Chondrocyte (in vitro differentiated cells): ENCODE measurements at regions not wholly inside any gene's neighbourhood (a gene's known extent, or its start where the extent isn't known, plus 50 kb on each side); places are given as distances from the start of the nearest gene placed in this dataset.
"Not testable (repeated sequence)": the region's sequence is repeated elsewhere in the genome, so short reads cannot be mapped to it uniquely, and the experiment has no call there.

Experiments
- DNase-seq: peaks from one replicate; pipeline ENCODE4 v3.0.0; 2021; ENCODE audit warnings: mixed read lengths, low spot score
- H3K27ac Mint-ChIP-seq: one replicate; pipeline ENCODE4 v1.8.0; 2021; ENCODE audit warnings: mild to moderate bottlenecking, moderate library complexity, mixed read lengths; ENCODE audit not compliant: unreplicated experiment
- H3K27me3 Mint-ChIP-seq: 2 replicates; pipeline ENCODE4 v1.8.0; 2021; ENCODE audit warnings: low read depth, mixed read lengths
- H3K36me3 Mint-ChIP-seq: 2 replicates; pipeline ENCODE4 v1.8.0; 2021; ENCODE audit warnings: low read depth, mixed read lengths
- H3K4me1 Mint-ChIP-seq: 2 replicates; pipeline ENCODE4 v1.8.0; 2021; ENCODE audit warnings: low read depth, mild to moderate bottlenecking, mixed read lengths
- H3K4me3 Mint-ChIP-seq: one replicate; pipeline ENCODE4 v1.8.0; 2021; ENCODE audit warnings: mild to moderate bottlenecking, moderate library complexity, mixed read lengths; ENCODE audit not compliant: unreplicated experiment
- H3K9me3 Mint-ChIP-seq: 2 replicates; pipeline ENCODE4 v1.8.0; 2021; ENCODE audit warnings: low read depth, mixed read lengths

DNA sequence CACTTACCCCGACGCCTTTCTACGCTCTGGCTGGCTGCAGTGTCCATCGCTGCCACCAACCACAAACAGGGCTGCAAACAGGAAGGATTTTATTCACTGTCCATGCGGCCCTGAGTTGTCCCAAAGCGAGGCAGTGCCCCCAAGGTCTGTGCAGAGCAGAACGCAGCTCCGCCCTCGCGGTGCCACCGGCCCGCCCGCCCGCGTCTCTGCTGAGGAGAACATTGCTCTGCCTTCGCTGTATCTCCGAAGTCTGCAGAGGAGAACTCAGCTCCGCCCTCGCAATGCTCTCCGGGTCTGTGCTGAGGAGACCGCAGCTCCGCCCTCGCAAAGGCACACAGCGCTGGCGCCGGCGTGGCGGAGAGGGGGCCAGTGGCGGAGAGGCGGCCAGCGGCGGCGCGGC, 645.1 kb downstream of the FAM72C start:
- H3K9me3 Mint-ChIP-seq, H3K27me3 Mint-ChIP-seq, H3K4me1 Mint-ChIP-seq, H3K36me3 Mint-ChIP-seq, H3K4me3 Mint-ChIP-seq, DNase-seq, H3K27ac Mint-ChIP-seq: not testable (repeated sequence)

DNA sequence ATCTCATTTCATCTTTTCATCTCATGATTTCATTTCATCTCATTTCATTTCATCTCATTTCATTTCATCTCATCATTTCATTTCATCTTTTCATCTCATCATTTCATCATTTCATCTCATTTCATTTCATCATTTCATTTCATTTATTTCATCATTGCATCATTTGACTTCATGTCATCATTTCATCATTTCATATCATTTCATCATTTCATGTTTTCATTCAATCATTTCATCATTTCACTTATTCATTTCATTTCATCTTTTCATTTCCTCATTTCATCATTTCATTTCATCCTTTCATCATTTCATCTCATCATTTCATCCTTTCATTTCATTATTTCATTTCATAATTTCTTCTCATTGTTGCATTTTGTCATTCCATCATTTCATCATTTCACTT, 660.6 kb downstream of the FAM72C start:
- peak overlapping the region; percentile 76 for H3K27ac Mint-ChIP-seq
- H3K4me1 Mint-ChIP-seq, DNase-seq, H3K4me3 Mint-ChIP-seq, H3K36me3 Mint-ChIP-seq, H3K27me3 Mint-ChIP-seq, H3K9me3 Mint-ChIP-seq: not testable (repeated sequence)
